ENCODE measurements at regions not wholly inside any gene's neighbourhood (a gene's known extent, or its start where the extent isn't known, plus 50 kb on each side); places are given as distances from the start of the nearest gene placed in this dataset.
"Not testable (repeated sequence)": the region's sequence is repeated elsewhere in the genome, so short reads cannot be mapped to it uniquely, and the experiment has no call there.

GRCh38 chr1:48082271-48082962 lies 85.2 kb upstream of the TRABD2B start:
- no peak for DNase-seq

- DNase-seq = no peak
Observed at GRCh38 chr1:48080331-48081255, 83.4 kb upstream of the TRABD2B start.

DNA sequence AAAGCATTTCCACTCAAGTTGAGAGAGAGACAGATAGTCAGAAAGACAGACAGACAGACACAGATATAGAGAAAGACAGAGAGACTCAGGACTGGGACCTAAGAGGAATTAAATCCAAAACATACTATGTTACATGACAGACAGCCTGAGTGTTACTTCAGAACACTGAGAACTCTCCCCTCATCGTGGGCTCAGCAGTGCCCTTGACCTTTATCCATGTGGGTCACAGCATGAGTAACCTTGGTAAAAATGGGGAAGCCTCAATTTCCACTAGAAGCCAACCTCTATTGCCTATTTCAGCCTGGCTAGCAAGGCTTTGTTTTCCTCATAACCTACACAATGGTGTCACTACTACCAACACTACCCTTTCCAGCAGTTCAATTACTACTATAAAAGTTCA lies 81.9 kb upstream of the TRABD2B start:
- DNase-seq = no peak

DNA sequence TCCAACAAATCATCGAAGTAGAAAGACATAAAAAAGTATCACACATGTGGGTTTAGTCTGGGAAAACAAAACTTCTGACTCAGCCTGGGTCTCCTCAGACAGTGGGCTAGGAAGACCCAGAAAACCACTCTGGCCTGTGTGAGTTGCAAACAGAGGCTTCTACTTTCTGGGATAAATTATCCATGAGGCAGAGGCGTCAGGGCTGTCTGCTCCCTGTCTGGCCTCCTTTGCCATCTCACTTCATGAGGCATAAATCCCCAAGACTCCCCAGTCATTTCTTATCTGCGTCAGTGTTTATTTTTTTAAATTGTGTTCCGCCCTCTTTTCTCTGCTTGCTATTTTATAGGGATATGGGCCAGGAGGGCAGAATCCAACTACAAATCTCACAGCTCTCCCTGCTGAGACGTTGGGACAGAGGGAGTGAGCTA lies 80.6 kb upstream of the TRABD2B start:
- no peak for DNase-seq

DNA sequence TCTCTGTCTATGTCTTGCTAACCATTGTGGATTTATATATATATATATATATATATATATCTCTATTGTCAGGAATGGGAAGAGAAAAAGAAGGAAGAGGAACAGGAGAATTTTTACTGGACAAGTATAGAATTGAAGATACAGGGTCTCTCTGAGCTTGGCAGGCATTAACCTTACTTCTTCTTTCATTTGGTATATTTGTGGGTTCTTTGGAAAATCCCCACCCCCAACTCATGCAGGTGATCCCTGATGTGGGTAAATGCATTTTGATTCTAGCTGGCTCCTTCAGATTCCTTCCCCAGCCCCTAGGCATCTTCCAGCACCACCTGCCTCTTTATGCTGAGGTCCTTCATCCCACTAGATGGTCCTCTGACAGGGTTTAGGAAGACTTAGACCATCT lies 78.8 kb upstream of the TRABD2B start:
- DNase-seq = no peak

- no peak for DNase-seq
Observed at GRCh38 chr1:48073798-48074530, 76.8 kb upstream of the TRABD2B start.

DNA sequence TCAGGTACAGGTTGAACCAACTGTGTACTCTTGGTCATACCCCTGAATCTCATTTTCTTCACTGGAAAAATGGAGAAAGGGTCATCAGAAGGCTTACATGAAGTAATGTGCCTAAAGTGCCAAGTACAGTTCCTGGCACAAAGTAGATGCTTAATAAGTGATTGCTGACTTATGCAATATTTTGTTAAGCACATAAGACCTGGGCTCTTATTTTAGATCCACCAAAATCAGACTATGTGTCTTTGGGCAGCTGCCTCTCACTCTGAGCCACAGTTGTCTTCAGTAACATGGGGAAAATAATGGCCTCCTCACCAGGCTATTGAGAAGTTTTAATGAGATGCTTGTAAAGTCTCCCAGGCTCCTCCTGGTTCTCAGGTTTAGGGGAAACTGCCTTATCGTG lies 74.3 kb upstream of the TRABD2B start:
- DNase-seq = no peak

- DNase-seq = no peak
Observed at GRCh38 chr1:48070396-48070750, 73.2 kb upstream of the TRABD2B start.

DNA sequence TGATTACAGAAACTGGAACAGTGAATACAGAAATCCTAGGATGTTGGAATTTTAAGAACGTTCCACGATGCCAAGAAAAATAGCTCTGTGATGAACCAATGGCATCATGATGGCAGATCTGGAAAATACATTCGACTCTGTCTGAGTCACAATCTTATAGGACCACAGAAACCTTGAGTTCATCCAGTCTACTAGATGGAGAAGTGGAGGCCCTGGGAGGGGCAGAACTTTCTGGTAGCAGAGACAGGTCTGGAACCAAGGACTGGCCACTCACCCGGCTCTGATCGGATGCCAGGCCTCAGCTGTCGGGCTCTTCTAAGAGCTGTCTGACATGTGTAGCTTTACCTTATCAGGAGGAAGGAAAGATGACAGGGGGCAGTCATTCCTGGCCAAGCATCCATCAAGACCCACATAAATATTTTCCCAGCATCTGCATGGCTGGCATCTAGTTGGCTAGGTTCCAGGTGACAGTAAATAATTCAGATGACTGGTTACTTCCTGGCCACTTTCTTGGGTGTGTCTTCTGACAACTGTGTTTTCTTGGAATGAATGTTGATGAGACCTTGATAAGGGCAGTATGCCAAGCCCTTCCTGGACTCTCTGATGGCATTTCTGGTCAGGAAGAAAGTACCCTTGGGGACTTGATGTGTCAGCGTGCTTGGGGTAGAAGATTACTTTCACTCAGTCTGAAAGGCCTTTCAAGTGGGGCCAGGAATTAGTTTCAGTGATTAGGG lies 72.6 kb upstream of the TRABD2B start:
- DNase-seq = no peak

DNA sequence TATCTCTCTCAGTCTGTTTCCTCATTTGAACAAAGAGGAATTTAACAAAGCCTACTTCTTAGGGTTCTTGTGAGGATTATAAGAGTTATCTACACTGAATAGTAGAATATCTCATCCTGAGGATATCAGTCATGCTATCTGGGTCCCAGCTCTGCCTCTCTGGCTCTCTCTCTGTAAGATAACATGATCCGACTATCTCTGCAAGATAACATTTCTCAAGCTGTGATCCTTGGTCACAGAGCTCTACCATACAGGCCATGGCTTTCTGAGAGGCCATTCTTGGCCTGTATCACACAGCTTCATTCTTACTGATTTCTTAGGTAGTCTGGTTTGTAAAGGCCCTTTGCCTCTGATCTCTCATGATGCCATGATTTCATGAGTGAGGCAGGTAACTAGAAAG lies 71.0 kb upstream of the TRABD2B start:
- DNase-seq = no peak

- no peak for DNase-seq
Observed at GRCh38 chr1:48066936-48067335, 69.8 kb upstream of the TRABD2B start.

DNA sequence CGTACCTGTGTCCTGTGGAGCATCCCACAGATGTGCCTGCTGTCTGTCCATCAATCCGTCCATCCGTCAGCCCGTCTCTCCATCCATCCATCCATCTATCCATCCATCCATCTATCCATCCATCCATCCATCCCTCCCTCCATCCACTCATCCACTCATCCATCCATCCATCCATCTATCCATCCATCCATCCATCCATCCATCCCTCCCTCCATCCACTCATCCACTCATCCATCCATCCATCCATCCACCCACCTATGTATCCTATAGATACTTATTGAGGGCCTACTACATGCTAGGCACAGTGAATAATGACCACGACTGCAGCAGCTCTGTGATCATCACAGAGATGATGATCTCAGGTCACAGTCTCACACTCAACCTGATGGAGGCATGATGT lies 67.5 kb upstream of the TRABD2B start:
- not testable (repeated sequence) for DNase-seq

DNA sequence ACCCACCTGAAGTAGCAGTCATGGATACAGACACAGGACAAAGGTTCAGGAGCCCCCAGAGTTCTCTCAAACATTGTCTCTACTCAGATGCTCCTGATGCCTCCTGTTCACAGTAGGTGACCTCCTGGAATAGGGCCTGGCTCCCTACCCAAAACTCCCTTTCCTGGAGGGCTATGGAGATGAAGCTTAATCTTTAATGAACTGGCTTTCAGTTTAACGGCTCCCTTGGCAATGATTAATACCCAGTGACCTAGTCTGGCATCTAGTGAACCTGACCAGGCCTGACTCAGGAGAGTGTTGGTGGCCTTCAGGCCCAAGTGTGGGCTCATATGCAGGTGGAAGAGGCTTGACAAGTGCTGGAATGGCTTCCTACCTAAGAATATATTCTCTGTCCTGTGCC lies 65.2 kb upstream of the TRABD2B start:
- no peak for DNase-seq

DNA sequence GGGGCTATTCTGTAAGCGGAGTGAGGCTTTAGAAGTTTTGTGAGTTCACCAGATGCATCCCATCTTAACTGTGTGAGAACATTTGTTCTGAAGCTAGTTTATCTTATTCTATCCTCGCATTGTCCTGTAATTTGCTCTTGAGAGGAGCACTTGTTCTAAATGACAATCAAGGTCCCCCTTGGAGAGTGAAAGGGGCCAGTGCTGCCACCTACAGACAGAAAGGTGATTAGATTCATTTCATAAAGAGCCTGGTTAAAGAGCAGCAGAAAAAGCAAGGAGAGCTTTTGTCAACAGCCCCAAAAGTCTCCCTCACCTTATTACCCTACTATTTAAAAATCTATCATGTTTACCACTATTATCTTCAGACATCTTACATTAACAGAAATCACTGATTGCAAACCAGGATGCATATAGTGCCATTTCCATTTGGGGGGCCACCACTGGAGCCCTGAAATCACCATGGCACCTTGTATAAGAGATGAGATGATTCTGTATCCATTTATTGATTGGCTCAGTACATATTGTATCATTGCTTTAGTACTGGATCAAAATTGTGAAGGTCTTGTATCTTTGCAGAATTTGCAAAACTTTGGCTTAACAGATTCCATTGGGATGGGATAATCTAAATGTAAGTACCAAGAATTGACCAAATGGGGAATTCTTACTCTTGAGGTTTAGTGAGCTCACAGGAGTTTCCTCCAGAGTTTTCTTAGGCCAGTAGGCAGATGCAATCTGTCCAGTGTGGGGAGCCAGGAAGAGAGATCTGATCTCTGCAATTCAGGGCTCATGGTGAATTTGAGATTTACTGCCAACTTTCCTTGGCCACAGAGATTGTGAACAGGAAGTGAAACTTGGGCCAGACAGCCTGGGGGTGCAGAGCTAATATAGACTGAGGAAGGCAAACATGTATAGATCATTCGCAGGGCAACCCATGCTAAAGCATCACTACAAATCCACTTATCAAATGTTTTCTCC lies 64.3 kb upstream of the TRABD2B start:
- no peak for DNase-seq

DNA sequence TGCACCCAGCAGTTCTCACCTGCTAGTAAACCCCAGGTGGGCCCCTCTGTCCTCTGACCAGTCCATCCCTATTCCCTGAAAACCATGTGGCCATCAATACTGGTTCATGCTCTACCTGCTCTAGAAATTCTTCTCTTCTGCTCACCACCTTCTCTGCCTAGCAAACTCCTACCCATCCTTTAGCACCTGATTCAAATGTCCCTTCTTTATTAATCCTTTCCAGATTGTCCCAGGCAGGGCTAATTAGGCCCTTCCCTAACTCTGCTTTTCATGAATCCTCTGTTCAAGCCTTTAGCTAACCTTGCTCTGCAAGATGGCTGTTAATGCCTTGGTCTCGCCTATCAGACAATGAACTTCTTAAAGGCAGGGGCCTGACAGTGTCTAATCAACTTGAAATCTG lies 62.1 kb upstream of the TRABD2B start:
- DNase-seq = no peak

- DNase-seq = no peak
Observed at GRCh38 chr1:48058135-48059025, 61.2 kb upstream of the TRABD2B start.

- DNase-seq = no peak
Observed at GRCh38 chr1:48057249-48057648, 60.1 kb upstream of the TRABD2B start.

DNA sequence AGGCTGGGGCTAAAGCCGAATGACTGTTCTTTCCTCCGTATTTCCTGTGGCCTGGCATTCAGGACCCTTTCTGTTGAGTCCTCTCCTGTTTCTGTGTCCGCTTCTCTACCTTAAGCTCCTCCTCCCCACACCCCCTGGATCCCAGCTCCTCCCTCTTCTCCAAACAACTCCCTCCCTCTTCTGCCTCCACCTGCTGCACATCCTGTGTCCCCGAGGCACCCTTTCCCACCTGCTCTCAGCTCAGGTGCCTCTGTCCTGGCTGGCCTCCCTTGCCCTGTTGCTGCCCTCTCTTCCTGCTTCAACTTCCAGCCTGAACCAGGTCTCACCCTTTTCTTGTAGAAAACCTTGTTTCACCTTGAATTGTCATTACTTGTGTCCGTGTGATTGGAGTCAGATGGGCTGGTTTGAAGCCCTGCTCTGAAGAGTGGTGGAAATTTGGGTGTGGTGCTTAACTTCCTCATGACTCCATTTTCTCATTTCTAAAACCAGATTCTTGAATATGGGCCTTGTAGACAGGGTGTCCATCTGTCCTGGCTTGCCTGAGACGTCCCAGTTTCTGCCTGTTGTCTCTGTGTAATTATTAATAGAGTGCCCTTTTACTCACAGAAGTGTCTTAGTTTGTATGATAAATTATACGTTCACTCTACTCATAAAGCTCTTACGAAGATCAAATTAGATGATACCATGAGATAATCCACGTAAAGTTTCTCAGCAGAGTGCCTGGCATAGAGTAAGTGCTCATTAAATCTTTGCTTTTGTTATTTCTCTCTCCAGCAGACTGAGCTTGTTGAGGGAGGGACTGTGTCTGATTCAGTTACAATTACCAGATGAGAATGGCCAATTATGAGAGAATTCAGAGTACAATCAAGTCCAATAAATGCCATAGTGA lies 58.9 kb upstream of the TRABD2B start:
- DNase-seq = no peak

GRCh38 chr1:48054232-48054631 lies 57.0 kb upstream of the TRABD2B start:
- DNase-seq = no peak

DNA sequence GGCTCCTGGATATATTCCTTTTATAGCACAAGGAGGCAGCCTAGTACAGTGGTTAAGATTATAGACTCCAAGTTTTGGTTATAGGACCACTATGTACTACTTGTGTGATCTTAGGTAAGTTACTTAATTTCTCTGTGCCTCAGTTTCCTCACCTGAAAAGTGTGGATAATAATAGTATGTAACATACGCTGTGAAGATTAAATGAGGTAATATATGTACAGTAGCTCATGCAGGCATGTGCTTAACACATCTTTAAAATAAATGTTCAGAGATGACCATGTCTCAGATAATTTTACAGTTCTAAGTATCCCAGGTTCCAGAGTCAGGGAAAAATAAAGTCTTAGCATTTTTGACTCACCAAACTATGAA lies 55.7 kb upstream of the TRABD2B start:
- DNase-seq = no peak

Data from central memory CD4-positive, alpha-beta T cell (primary cell).